AG20443 (cell line): ENCODE measurements at regions not wholly inside any gene's neighbourhood (a gene's known extent, or its start where the extent isn't known, plus 50 kb on each side); places are given as distances from the start of the nearest gene placed in this dataset.
"Not testable (repeated sequence)": the region's sequence is repeated elsewhere in the genome, so short reads cannot be mapped to it uniquely, and the experiment has no call there.

Experiments
- DNase-seq: peaks from one replicate; pipeline ENCODE4 v3.0.0; 2012; ENCODE audit warnings: low spot score, mixed read lengths

GRCh38 chr5:54884195-54884536 is 101.2 kb downstream of the ESM1 start:
- no peak for DNase-seq

- DNase-seq: peak; percentile 71
These were observed 101.8 kb downstream of the ESM1 start for GRCh38 chr5:54883374-54884194.

GRCh38 chr5:54882841-54883240 is 102.6 kb downstream of the ESM1 start:
- no peak for DNase-seq

GRCh38 chr5:54882101-54882500 is 103.3 kb downstream of the ESM1 start:
- no peak for DNase-seq

GRCh38 chr5:54881286-54882005 is 103.9 kb downstream of the ESM1 start:
- DNase-seq: no peak

GRCh38 chr5:54876976-54877375 is 108.4 kb downstream of the ESM1 start:
- no peak for DNase-seq

- DNase-seq: no peak
These were observed 108.8 kb downstream of the ESM1 start for GRCh38 chr5:54876556-54876955.

GRCh38 chr5:54874337-54875021 is 110.9 kb downstream of the ESM1 start:
- DNase-seq: no peak

- no peak for DNase-seq
These were observed 111.7 kb downstream of the ESM1 start for GRCh38 chr5:54873691-54874090.

- no peak for DNase-seq
These were observed 112.6 kb downstream of the ESM1 start for GRCh38 chr5:54872810-54873209.

- no peak for DNase-seq
These were observed 115.1 kb downstream of the ESM1 start for GRCh38 chr5:54870271-54870670.

- no peak for DNase-seq
These were observed 115.7 kb downstream of the ESM1 start for GRCh38 chr5:54869691-54870090.

GRCh38 chr5:54868511-54869483 is 116.6 kb downstream of the ESM1 start:
- DNase-seq: no peak

GRCh38 chr5:54867310-54867944 is 118.0 kb downstream of the ESM1 start:
- DNase-seq: peak; percentile 61

GRCh38 chr5:54864911-54865515 is 120.4 kb downstream of the ESM1 start:
- not testable (repeated sequence) for DNase-seq

GRCh38 chr5:54862036-54862435 is 123.4 kb downstream of the ESM1 start:
- DNase-seq: no peak

- DNase-seq: peak; percentile 27
These were observed 124.0 kb downstream of the ESM1 start for GRCh38 chr5:54861212-54861894.

GRCh38 chr5:54860321-54860720 is 125.1 kb downstream of the ESM1 start:
- DNase-seq: no peak

GRCh38 chr5:54859316-54859715 is 126.1 kb downstream of the ESM1 start:
- DNase-seq: no peak

- DNase-seq: no peak
These were observed 130.4 kb downstream of the ESM1 start for GRCh38 chr5:54854883-54855581.
